Amniotic epithelial cell (primary cell): ENCODE measurements at regions not wholly inside any gene's neighbourhood (a gene's known extent, or its start where the extent isn't known, plus 50 kb on each side); places are given as distances from the start of the nearest gene placed in this dataset.

ENCODE experiments used
- DNase-seq: peaks from one replicate; pipeline ENCODE4 v3.0.0-alpha.2; 2010; ENCODE audit warnings: low read depth

DNA sequence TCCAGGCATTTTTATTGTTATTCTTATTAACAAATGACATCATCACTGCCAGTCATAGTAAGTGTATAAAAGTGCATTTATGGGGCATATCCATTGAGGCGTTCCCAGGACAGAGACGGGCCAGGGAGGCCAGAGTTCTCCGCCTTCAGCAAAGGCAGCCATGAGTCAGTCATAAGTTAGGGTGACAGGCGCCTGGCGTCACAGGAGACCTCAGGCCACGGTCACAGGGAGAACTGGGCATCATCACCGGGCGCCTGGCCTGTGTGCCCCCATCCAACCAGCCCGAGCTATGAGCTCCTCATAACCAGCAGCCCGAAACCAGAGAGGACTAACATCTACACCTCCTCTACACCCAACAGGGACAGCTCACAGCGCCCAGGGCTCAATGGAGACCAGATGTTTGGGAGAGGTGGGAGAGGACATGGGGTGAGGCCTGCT lies 259.2 kb downstream of the DLL1 start:
- no peak for DNase-seq

DNA sequence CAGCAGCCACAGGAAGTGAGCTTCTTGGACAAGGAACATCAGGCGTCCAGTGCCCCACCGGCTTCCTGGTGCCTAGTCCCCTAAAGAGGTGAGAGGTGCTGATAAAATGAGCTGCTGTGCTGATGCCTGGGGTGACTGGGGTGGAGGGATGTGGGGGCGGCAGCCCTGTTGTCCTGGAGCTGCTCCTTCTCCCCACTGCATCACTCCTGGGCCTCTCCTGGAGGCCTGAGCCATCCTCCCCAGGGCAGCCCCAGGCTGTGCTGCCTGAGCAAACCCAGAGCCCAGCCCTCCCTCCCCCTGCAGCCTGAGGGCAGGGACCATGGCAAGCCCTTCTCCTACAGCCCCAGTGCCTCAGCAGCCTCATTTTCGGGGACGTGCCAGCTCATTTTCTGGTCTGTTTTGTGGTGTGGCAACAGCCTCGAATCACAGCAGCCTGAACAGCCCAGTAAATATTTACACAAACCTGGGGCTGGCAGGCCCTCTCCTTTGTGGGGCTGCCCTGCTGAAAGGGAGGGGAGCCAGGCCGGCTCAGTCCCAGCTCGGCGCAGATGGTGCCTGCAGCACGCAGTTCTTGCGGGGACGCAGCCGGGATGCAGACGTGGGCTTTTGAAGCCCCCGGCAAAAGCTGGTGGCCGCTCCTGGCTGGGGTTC lies 259.9 kb downstream of the DLL1 start:
- no peak for DNase-seq

DNA sequence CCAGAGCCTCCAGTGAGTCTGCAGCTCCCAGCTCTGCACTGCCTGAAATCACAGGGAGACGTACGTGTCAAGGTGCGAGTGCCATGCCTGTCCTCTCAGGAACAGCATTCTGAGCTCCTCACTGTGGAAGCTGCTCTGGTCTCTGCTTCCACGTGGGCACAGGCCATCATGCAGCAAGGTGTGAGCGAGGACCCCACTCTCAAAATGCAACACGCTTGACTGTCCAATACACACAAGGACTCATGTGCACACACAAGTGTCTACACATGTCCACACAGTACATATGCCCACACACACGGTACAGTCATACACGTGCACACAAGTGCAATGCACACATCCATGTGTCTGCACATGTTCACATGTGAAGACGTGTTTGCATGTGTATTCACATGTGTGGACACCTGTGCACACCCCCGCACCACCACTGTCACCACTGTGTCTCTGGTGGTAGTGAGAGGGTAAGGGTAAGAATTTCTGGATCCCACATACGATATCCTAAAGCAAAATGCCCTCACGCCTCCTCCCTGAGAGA lies 260.5 kb downstream of the DLL1 start:
- DNase-seq, result no peak

DNA sequence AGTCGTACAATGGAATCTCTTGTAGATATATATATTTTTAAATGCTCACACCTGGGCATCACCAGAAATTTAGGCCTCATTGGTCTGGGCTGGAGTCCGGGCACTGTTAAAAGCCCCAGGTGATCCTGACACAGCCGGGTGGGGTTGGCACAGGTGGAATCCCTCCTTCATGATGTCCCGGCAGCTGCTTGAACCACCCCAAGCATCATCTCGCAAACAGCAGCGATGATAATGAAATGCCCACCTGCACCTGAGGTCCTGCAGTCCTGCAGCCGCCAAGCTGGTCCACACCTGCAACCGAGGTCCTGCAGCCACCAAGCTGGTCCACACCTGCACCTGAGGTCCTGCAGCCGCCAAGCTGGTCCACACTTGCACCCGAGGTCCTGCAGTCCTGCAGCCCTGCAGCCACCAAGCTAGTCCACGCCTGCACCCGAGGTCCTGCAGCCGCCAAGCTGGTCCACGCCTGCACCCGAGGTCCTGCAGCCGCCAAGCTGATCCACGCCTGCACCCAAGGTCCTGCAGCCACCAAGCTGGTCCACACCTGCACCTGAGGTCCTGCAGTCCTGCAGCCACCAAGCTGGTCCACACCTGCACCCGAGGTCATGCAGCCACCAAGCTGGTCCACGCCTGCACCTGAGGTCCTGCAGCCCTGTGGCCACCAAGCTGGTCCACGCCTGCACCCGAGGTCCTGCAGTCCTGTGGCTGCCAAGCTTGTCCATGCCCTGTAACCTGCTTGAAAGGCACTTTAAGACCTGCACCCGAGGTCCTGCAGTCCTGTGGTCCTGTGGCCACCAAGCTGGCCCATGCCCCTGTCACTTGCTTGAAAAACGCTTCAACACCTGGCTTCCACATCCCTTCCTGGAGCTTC lies 261.2 kb downstream of the DLL1 start:
- DNase-seq, result no peak

DNA sequence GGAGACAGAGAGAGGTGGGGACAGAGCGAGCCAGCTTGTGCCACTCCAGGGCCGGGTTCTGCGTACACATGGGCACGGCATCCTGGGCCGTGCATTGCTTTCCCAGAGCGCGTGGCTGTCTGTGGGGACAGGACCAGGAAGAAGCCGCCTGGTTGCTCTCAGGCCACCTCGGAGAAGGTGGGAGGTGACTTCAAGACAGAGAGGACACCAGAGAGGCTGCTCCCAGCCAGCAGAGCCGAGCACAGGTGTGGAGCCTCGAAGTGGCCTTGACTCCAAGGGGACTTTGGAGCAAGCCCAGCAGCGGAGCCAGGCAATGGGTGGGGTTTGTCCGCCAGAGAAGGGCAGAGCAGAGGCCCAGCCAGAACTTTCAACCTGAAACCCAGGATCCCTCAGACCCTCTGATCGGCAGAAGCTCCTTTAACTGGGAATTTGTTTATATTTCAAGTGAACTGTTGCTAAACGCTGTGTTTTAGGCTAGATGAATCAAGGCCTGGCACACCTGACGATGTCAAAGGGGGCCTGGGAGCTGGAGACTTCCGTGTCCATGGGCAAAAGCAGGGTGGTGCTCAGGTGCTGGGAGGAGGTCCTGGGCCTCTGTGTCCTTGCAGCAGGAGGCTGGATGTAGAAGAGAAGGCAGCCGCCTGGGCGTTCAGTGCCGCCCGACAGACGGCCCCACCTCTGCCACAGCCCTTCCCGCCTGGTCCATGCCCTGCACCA lies 262.1 kb downstream of the DLL1 start:
- no peak for DNase-seq

DNA sequence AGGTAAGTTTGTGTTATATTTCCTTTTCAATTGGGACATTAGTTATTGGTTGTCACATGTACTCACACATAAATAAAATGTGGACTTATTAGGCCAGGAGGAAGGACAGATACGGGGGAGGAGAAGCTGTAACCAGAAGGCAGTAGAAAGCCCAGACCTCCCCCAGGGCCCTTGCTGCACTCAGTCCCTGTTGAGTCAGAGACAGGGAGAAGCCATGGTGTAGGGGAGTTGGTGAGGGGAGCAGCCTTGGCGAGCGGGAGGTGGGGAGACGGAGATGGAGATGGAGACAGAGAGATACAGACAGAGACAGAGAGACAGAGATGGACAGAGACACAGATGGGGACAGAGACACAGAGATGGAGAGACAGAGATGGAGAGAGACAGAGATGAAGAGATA lies 263.2 kb downstream of the DLL1 start:
- no peak for DNase-seq

DNA sequence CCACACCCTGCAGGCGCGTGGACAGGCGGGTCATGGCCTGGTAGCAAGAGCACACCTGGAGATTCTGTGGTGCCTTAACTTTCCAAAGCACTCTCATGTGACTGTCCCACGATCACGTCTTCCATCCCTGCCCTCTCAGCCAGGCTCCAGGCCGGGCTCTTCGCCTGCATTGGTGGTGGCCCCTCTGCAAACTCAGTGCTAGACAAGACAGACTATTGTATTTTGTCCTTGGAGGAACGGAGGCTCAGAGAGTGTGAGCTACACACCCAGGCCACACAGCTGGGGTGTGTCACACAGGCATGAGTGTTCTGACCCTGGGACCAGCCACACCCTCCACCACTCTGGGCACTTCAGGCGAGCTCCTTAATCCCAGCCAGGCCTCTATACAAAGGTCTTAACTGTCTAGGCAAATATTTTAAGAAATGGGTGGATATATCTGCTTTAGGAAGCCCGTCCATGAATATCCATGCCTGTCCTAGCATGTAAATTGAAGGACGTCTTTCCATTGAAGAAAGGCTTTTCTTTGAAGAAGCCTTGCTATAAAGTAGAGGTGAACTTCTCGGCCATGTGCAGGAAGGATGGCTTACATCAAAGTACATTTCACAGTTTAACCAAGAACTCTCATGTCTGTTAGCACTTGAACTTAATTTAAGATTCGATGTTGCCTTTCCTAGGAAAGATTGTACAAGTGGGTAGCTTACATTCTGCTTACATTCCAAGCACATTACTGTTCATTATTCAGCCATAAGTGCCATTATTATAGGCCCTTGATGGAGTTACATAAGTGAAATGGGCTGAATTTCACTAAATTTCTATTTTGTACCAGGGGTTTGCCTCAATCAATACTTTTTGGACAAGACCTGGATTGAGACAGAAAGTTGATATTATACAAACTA lies 263.9 kb downstream of the DLL1 start:
- no peak for DNase-seq

DNA sequence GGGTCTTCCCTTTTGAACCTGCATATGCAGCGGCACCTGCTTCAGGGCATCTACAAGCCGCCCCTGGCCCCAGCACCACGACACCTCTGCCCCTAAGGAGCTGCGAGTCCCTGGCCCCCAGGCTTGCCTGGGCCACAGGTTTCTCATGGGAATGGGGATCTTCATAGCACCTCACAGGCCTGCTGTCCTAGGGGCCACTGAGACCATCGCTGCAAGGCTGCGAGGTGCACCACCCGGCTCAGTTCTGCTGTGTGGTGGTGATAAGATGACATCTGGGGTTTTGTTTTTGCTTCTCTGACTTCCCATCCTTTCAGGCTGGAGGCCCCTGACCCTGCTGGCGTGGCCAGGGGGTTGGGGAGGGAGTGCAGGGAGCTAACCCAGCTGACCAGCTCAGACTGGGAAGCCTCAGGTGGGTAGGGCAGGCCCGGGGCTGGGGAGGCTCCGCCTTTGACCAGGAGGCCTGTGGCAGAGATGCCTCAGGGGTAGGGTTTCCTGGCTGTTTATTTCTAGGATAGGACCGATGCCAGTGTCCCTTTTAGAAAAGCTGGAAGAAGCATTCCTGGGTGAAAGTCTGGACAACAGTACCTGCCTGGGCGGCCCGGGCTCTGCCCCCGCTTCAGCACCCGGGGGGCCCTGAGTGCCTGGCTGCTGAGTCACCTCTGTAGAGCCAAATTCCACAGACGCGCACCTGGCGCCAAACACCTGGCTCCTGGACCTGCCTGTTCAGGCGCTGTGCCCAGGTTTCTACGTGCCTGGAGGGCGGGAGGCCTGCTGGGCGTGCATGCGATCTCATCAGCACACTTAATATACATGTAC lies 264.7 kb downstream of the DLL1 start:
- DNase-seq, result no peak

DNA sequence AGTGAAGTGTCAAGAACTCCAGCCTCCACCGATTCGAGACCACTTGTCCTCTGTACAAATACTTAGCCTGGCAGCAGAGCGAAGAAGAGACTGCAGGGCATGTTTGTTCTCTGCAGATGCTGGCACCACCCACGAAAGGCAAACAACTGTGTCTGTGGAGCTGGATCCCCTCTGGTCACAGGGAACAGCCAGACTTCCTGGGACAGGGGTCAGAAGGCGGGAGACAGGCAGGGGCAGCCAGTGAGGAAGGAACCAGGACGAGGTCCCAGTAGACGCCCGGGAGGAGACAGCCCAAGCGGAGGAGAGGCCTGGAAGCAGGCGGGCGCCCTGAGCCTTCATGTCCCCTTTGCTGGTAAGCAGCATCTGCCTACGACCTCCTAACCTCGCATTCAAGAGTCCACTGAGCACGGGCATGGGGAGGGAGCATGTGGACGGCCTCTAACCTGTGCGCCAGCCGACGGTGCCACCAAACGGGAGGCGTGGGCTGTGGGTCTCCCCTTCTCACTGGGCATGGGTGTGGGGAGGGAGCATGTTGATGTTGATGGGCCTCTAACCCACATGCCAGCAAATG lies 265.5 kb downstream of the DLL1 start:
- no peak for DNase-seq

DNA sequence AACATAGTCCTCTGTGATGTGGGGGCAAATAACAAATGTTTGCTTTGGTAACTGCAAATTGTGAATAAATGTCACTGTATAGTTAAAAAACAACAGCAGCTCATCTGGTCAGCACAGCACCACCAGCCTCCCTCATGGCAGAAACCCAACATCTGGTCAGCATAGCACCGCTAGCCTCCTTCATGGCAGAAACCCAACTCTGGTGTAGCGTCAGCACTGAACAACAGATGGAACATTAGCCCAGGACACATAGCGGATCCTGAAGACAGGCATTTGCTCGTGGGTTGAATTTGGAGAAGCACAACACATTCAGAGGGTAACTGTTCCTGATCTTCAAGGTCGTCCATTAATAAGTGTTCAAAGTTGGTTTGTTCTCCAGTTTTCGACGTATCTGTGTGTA lies 265.9 kb downstream of the DLL1 start:
- DNase-seq, result no peak

DNA sequence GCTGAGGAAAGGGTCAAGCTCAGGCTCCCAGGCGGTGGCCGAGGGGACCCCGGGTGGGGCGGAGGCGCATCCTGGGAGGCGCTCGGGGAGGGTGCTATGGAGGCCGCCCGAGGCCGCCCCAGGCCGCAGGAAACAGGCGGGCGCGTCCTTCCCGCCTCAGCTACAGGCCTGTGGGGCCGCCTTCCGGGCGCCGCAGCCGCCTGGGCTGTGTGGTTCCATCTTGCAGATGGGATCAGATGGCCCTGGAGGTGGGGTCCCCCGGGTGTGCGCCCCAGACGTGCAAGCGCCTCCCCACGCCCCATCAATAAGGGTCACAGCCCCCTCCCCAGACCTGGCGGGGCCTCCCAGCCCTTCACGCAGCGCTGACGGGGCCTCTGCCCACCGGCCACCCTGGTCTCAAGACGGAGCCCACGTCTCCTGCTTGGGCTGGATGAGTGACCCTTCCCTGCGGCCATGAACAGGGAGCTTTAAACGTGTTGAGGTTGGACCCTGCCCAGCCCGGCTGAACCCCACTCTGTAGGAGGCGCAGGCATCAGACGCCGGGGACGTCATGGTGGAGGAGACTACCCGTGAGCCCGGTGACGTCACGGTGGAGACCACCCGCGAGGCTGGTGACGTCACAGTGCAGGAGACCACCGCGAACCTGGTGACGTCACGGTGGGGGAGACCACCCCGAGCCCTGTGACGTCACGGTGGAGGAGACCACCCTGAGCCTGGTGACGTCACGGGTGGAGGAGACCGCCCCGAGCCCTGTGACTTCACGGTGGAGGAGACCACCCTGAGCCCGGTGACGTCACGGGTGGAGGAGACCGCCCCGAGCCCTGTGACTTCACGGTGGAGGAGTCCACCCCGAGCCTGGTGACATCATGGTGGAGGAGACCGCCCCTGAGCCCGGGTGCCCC lies 267.0 kb downstream of the DLL1 start:
- DNase-seq, result no peak

DNA sequence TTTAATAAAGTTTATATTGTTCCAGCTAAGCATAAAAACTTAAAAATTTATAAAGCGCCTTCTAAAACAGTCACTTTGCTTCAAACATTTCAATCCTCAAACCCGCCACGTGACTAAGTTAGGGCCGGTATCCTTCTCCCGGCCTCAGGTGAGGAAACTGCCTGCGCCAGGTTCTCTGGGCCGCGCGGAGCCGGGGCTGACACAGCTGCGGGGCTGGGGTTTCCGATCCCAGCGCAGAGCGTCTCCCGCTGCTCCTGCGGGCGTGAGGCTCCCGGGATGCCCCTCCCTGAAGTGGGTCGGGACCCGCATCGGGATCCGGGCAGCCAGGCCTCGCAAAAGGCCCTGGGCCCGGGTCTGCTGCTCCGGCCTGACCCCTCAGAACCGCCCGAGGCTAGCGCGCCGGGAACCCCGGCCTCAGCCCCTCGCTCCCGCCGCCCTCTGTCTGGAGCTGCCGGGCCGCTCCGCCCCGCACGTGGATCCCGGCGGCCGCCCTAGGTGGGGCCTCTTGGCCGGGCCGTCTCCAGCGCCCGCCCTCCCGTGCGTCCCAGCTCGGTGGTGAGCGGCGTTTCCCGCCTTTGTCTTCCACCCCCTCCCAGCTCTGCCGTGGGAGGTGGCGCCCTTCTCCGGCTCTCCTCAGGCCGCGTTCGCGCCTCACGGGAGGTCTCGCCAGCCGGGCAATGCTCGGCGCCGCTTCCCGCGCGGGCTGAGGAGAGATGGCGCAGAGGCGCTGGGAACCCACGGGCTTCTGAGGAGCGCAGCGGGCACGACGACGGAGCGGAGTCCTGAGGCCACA lies 267.9 kb downstream of the DLL1 start:
- DNase-seq, result no peak

DNA sequence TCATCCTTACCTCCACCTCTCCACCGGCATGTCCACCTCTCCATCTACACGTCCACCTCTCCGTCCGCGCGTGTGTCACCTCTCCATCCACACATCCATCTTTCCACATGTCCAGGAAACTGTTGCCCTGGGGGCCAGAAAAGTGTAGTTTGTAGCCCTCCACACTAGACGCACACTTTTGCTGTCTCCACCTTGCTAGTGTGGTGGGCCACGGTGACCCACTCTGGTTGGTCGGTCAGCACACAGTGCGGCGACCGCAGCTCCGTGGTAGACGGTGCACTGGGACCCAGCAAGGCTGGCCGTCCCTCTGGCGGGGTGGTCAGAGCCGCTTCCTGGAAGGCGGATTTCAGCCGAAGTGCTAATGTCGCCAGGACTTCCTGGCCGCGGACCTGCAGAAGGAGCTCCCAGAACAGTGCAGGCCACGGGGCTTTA lies 268.6 kb downstream of the DLL1 start:
- no peak for DNase-seq

DNA sequence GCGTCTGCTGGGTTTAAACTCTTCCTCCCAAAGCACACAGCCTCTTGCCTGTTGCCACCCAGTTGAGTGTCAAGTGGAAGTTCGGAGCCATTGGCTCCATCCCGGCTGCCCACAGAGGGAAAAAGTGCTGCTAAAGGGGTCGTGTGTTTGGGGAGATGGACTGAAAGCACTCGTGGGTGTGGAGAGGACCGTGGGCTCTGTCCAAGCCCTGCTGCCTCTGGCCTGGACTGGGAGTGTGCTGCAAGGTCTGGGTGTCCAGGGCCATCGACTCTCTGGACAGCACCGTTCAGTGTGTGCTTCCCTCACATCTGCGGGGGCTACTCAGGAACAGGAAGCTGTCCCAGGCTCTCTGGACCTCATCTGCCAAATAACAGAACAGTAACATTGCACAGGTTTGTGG lies 269.3 kb downstream of the DLL1 start:
- no peak for DNase-seq

DNA sequence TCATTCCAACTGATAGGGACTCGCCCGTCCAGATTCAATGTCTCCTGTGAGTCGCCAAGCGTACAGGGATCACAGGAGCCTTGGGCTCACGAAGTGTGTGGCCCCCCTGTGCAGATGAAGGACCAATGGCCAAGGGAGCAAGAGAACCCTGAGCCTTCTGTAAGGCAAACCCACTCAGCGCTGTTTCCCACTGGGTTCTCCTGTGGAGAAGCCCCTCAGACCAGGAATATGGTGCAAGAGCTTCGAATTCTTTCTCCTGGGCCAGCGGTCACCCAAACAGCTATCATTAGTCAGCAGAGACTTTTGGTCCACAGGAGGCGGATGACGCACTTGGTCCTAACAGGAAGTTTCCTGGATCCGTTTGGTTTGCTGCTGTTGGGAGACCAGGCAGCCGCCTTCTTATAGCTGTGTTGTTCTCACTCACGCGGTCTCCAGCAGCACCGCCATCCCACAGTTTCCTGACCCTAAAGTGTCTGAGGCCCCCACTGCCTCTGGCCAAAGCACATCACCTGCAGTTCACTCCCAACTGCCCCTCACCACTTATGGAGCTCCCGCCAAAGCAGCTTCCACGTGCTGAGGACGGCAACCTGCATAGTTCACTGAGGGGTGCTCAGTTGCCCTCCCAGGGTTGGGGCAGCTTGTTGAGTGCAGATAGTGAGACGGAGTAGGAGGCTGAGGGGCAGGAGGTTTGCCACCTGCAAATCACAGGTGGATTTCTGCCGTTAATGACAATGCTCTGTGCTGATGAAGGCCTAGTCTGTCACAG lies 268.6 kb downstream of the ERMARD start:
- no peak for DNase-seq

DNA sequence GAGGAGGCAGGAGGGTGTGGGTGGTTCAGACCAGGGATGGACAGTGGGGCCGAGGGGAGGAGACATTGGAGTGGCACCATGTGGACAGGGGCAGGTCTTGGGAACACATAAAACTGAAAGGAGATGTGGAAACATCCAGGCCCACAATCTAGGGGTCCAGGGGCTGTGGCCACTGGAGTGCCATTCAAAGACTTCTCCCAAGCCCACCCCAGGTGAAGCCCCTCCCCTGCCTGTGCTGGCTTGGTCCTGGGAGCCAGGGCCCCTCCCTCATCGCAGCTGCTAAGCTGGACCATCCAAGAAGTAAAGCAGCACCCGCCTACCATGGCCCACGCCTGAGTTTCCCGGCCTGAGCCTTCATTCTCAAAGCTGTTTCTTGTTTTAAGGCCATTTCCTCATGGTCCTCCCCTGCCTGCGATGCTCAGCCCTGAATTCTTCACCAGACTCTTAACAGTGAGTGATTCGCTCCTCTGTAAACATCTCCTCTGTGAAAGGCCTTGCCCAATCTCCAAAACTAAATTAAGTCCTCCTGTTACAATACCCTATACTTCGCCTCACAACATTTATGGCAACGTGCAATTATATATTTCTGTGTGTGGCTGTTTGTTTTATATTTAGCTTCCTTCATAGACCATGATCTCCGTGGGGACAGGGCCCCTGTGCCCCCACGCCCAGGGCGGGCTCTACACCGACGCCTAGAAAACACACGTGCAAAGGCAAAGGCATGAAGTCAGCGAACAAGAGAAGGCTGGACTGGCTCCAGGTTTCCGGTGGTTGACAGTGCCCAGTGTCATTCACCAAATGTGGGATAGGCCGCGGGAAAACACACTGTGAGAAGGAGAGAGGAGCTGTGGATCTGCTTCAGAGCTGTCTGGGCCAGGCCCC lies 267.8 kb downstream of the ERMARD start:
- DNase-seq, result no peak
